GM19238 (cell line): ENCODE measurements at regions not wholly inside any gene's neighbourhood (a gene's known extent, or its start where the extent isn't known, plus 50 kb on each side); places are given as distances from the start of the nearest gene placed in this dataset.

ENCODE experiments used
- DNase-seq: peaks from one replicate; pipeline ENCODE4 v3.0.0; 2011; ENCODE audit warnings: low spot score; ENCODE audit not compliant: insufficient read length

DNA sequence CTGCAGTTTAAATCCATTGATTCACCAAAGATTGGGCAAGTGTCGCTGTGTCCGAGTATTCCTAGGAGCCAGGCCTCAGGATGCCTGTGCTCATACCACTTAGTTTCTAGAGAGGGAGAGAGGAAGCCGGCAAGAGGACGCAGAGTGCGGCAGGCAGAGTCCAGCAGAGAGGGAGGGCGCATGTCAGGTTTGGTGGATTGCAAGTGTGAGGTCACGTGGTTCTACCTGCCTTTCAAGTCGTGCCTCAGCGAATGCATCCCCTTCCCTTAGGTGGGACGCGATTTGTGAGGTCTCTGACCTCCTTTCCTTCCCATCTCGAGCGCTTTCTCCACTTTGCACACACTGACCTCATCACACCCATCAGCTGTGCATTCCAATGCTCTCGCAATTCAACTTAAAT is 188.1 kb downstream of the TMEM18 start:
- DNase-seq, result no peak

DNA sequence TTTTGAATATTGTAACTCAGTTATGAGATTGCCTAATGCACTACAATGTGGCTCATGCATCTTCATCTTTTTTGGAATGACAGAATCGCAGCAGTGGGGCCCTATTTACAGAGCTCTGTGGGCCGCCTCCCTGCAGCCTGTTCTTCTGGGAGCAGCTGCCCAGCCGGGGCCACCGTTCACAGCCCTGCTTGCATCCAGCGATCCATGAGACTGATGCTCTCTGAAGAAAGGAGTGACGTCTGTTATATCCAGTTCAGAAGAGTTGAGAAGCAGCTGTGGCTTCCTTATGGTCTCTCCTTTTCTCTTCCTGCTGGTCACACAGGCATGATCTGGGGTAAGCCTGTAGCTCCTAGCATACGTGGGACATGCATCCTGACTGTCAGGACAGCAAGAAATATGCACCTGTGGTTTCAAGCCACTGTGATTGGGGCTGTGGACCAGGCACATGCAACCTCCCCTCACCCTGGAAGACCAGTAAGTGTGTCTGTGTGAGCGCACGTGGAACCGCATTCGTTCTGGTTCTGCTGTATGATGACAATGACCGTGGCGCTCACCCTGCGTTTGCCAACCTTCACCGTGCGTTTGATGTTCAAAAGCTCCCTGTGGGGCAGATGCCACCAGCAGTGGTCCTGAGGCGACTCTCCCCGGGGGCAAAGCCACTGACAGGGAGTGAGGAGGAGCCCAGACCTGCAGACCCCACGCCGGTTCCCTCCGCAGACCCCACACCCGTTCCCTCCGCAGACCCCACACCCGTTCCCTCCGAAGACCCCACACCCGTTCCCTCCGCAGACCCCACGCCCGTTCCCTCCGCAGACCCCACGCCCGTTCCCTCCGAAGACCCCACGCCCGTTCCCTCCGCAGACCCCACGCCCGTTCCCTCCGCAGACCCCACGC is 189.8 kb downstream of the TMEM18 start:
- DNase-seq, result no peak

DNA sequence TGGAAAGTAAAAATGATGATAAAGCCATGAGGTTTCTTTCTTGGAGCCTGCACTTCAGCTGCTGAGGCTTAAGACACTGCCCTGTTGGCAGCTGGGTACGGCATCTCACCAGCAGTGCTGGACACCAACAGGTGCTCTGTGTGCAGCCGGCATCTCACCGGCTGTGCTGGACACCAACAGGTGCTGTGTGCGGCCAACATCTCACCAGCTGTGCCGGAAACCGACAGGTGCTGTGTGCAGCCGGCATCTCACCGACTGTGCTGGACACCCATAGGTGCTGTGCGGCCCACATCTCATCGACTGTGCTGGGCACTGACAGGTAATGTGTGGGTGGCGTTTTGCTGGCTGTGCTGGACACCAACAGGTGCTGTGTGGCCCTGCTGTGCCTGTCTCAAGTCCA is 190.8 kb downstream of the TMEM18 start:
- DNase-seq, result no peak

DNA sequence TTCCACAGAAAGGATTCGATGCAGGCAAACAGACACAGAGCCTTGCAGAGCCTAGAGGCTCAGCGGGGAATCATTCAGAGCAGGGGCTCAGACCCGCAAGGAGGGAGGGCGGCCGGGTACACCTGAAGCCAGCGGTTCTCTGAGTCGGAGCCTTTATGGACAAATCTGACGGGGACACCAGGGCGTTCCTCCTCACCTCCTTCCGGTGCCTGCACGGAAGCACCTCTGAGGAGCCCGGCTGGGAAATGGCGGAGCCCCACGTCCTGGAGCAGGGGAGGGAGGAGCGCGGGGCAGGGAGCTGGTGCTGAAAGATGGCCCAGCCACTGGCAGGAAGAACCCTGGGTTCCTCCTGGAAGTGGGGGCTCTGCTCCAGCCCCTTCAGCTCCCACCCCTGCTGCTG is 193.5 kb upstream of the ALKAL2 start:
- no peak for DNase-seq

DNA sequence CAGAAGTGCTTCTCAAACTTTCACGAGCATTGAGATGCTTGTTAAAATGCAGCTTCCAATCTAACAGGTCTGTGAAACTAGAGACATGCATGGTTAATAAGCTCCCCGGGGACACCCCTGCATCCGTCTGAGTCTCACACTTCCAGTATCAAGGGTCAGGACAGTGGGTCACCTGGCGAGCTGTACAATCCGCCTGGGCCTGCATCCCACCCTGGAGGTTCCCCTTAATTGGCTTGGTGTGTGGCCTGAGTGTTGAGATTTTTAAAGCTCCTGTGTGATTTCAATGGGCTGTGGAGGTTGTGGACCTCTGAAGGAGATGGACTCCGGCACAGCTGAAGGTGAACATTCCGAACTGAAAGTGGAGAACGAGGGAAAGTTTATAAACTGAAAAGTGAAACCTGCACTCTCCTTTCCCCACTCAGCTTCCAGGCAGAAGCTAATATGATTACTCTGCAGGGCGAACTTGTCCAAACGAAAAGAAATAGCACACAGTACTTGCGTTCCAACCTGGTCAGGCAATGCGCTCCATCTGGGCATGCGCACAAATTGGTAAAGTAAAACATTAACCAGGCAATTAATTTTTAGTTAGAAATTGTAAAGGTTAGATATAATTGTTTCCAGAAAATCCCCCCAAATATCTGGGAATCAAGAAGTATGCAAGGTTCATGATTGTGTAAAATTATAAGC is 191.7 kb upstream of the ALKAL2 start:
- DNase-seq, result no peak

DNA sequence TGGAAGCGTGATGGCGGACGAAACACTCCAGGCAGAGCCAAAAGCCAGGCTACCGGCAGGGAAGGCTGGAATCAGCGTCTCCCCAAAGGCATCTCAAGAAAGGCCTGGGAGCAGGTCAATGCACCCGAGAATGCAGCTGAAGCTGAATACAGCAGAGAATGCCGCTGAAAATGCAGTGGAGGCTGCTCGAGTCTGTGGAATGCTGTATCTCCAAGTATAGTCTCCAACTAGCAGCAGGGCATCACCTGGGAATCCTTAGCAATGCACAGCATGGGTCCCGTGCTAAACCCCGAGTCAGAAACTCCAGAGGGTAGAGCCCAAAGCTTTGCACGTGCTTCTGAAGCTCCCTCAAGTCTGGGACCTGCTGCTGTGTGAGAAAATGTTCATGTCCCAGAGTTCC is 191.1 kb upstream of the ALKAL2 start:
- no peak for DNase-seq

DNA sequence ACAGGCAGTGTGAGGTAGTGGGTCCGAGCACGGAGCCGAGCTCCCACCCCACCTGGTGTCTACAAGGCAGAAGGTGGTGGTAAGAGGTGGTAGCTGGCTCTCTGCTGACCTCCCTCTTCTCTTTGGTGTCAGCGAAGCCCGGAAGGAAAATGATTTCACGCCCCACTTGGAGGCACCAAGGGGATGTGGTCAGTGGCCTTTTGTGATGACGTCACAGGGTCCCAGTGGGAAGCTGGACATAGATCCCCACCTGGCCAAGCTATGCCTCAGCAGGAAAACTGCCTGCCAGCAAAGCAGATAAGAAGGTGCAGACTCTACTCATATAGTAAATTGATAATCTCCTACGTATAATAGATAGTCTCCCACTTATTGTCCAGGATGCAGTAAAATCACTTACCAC is 183.7 kb upstream of the ALKAL2 start:
- no peak for DNase-seq

DNA sequence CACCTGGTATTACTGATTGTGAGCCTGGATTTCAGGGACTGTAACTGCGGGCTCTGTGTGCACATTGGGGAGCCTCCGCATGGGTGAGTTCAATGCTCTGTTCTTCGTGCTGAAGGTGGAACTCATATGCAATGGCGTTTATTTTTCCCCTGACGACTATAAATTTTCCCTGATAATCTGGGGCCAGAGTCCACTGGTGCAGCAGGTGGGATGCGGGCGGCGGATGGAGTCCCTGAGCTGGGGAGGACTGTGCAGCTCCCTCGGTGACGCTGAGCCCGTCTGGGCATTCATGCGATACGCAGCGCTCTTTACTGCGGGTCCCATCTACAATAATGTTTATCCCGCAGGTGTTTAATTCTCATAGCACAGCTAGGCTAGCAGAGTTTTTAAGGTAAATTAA is 181.6 kb upstream of the ALKAL2 start:
- DNase-seq, result no peak

DNA sequence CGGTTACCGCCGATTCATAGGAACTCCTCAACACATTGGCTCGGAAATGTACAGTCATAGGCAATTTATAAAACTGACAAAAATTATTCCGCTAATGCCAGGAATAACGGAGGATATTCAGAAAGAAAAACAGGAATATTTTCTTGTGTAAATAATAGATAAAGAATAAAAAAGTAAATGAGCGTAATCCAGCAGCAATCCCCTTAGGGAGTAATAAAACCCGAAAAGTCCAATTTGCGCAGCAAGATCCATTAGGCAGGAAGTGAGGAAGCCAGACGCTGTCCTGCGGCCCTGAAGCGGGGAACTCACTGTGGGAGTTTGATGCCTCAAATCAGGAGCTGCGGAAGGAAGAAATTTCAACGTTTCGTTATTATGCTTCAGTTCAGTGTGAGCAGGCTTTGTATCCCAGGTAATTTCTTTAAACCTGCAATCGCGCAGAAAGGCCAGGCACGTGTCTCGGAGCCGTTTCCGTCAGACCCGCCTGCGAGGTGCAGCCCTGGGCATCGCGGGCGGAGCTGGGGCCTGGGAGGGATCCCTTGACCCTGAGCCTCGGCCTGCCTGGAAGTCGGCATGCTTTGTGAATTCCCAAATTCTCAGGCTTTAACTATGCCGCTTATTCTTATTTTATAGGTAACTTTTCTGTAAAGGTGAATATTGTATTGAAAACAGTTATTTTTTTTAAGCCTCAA is 180.9 kb upstream of the ALKAL2 start:
- DNase-seq, result no peak

DNA sequence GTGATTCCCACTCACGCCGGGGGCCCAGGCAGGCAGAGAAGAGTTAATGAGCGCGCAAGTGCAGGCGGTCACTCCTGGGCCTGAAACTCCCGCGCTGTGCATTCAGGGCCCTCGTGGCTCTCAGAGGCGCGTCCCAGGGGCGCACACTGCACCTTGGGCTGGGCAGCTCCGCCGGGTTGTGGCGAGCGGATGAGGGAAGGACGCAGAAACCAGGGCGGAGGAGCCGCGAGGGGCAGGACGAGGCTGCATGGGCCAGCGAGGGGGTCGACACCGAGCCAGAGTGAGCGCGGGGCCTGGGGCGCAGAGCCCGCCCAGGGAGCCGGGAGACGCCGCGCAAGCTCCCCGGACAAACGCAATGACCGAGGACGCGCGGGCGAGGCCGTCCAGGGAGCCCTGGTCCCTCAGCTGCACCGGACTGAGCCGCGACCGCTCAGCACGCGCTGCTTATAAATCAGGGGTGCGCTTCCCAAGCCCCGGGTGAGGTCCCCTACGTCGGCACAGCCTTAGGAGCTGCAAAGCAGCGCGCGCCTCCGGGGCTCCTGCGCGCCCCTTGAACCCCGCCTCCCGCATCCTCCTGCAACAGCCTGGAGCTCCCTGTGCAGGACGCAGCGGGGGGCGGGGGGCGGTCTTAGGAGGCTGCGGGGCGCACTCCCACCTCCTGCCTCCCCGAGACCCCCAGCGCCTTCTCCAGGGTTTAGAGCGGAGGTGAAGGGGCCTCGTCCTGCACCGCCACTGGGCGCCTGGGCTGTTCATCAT is 180.2 kb upstream of the ALKAL2 start:
- no peak for DNase-seq

DNA sequence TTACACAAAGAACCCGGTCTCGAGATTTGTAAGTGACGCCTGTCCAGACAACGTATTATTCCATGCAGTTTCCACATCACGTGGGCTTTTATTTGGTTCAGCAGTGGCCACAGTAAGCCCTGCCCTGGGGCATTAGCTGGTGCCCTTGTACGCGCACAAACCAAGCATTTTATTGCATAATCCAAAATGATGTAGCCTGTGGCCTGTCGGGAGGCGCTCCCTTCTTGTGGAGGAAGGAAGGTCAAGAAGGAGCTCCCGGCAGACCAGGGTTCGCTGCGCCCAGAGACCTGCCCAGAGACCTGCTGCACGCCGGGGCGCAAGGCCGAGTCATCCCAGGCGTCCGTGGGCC is 179.6 kb upstream of the ALKAL2 start:
- DNase-seq, result no peak

DNA sequence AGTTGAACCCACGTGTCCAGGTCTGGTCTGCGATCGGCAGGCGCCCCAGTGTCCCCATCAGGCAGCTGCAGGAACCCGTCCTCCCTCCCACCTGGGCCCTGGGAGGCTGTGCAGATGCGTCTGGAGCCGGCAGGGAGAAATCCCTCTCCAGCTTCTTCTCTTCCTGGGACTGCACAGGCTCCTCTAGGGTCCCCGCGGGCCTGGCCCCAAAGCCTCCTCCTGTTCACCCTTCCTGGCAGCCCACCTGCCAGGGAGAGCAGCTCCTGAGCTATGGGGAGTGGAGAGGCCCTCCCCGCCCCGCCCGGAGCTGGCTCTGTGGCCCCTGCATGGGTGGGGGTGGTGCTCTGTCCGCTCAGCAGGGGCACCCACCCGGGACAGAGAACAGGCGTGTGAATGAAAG is 179.2 kb upstream of the ALKAL2 start:
- DNase-seq, result no peak

DNA sequence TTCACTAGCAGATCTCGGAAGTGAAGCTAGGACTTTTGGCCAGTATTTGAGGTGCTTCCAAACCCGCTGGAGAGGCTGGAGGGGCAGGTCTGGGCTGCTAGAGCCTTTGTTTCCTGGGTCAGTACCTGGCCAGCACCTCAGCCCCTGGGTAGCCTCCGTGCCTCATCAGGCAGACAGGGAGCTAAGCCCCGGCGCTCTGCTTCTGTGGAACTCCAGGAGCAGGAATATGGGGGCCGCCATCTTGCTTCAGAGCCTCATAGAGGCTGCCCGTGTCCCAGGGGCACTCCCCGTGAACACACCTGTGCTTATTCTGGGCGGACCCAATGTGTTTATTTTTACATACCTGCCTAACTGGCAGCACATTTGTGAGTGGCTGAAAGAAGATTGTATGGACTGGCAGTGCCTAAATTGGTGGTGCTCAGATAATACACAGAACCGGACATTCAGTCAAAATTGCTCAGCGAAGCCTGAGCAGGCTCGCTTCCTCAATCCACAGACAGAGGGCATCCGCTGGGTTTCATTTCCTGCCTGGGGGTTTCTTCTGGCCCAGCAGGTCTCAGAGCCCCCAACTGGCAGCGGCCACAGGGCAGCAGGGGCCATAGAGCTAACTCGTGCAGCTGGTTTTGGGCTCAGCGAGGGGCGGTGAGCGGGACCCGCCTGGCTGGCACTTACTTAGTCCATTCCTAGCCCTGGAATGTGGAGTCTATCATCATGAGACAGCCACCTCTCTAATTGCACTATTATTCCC is 176.8 kb upstream of the ALKAL2 start:
- DNase-seq, result no peak

DNA sequence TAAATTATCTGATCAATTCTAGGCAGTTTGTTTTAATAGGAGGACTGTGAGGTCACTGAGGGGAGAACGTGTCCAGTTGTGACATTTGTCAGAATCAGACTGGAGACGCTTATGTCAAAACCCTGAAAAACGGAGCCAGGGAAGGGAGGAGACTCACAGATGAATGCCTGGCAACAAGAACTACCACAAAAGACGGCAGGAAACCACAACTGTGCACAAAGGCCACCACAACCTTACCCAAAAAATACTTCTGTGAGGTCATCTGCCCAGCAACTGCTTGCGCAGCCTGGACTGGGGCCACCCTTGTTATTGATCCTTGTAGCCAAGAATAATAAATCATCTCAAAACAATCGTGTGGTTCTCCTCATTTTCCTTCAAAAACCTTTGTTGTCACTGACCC is 173.0 kb upstream of the ALKAL2 start:
- DNase-seq, result no peak

DNA sequence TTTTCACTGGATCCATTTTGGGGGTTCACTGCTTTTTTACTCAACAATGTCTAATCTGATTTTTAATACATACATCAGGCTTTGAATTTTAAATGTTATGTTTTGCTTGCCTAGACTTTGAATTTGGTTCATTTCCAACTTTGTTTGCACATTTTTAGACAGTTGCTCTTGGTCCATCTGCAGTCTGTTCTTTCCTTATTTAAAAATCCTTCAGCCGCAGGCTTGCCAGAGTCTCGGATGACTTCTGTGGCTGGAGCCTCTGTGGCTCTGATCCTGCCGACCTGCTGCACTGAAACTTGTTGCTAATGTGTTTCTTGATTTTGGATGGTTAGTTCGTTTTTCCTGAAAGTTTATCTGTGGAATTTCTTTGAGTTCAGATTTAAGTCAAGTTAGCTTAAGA is 172.0 kb upstream of the ALKAL2 start:
- no peak for DNase-seq

DNA sequence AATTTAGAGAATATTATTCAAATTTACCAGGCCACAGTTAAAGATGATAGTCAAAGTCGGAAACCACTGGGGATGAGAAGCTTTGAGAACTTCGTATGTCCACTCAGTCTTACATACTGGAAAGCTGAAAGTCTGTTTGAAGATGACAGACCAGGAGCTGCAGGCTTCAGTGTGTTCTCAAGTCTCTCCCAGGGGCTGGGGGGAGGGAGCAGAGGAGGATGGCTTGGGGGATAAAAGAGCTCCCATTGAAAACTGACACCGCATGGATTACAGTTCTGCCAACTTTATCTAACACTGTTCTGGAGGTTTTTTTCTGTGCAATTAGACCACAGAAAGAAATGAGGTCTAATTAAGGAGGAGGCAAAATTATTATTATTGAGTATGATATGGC is 170.5 kb upstream of the ALKAL2 start:
- DNase-seq, result no peak

DNA sequence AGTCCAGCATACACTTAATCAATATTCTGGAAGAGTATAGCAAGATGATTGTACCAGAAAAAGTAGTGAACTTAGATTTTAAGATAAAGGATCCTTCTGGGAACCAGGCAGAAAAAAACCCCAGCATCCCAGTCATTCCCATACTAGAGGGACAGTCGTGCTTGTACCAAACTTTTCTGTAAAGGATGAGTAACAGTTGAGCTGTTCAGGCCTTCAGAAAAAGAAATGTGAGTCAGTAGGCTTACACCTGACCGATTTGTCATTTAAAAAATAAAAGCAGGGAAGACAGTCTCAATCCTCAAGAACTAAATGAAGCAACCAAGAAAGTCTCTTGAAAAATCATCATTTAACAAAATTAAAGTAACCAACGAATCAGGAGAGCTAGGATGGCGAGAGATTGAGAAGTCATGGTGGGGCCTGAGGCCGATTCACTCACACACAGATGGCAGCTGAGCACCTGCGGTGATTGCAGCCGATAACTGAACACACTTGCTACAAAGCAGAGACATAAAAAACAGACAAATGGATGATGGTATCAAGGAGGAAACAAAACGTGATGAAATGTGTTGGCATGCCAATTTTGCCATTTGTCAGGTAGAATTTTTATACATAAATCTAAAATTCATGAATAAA is 170.0 kb upstream of the ALKAL2 start:
- DNase-seq, result no peak

DNA sequence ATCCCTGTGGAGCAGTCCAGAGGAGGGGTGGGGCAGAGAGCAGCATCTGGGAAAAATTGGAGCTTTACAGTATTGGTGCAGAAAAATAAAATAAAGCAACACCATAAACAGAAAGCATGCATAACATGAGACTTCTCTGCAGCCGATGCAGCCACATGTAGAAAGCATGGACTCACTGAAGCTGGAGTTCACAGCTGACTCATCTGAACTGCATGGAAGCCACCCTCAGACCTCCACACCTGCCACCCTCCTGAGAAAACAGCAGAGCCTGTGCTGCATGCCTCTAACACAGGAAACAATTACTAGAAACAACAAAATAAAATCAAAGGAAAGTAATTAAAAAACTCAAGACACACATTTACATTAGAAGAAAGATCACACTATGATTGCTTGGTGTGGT is 169.4 kb upstream of the ALKAL2 start:
- no peak for DNase-seq

DNA sequence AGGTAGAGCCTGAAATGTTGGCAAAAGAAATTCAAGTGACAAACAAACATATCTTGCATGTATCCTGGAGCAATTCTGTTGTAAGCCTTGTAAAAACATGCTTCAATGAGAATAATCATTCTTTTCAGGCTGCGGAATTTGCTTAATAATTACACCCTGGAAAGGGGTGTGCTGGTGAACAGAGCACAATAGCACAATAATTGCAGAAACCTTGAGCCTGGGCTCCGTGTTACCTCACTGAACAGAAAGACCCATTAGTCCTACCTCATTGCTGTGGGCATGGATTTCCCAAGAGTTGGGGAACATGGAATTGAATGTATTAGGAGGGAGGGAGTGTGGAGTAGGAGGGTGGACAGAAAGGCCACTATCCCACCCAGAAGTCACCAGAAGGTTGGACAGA is 168.0 kb upstream of the ALKAL2 start:
- no peak for DNase-seq

DNA sequence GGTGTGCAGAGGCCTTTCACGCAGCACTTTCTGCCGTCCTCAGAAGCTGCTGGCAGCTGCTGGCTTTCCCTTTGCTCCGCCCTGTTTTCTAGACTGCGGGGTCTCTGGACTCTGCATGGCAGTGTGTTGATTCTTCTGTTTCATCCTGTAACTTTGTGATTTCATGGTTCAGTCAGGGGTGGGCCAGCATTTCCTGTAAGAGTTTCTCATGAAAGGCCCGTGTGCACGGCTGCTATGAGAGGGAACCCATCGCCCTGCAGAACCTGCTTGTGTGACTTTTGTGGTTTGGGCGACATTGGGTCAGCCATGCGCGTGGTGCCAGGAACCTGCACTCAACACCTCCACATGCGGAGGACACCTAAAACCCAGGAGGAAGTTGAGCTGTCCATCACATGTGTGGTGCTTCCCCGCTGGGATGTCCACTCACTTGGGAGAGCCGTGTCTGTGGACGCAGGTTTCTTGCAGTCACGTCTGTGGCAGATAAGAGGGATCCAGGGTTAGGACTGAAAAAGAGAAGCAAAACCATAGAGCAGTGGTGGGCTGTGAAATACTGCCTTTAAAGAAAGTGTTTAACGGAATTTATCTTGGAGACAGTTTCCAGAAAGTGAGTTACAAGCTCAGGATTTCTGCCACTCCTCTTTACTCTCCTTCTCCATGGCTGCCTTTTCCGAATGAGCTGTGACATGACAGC is 167.3 kb upstream of the ALKAL2 start:
- no peak for DNase-seq
